ENCODE measurements at regions not wholly inside any gene's neighbourhood (a gene's known extent, or its start where the extent isn't known, plus 50 kb on each side); places are given as distances from the start of the nearest gene placed in this dataset.
"Not testable (repeated sequence)": the region's sequence is repeated elsewhere in the genome, so short reads cannot be mapped to it uniquely, and the experiment has no call there.

- no peak overlapping the region for H3K27ac Mint-ChIP-seq
- H3K27me3 Mint-ChIP-seq (ENCODE audit: low read depth) = no peaks in the 10 kb centered on the region
- CTCF ChIA-PET = no interaction called here
- H3K9me3 Mint-ChIP-seq = no peaks in the 10 kb centered on the region
- intact Hi-C loops (cut with micrococcal nuclease) = no loop called here
- H3K36me3 Mint-ChIP-seq (ENCODE audit: low read depth) = no peaks in the 10 kb centered on the region
- no peak for DNase-seq
- peaks cover 9% of the 10 kb centered on the region for H3K4me1 Mint-ChIP-seq (ENCODE audit: low read depth)
- H3K4me3 Mint-ChIP-seq = no peak overlapping the region
Measured at GRCh38 chr1:172936088-172936645, 114.6 kb downstream of the TNFSF18 start.

GRCh38 chr1:172938681-172939080, 112.1 kb downstream of the TNFSF18 start:
- CTCF ChIA-PET = no interaction called here
- H3K9me3 Mint-ChIP-seq = peaks cover 7% of the 10 kb centered on the region
- H3K4me3 Mint-ChIP-seq = no peak overlapping the region
- no peak overlapping the region for H3K27ac Mint-ChIP-seq
- intact Hi-C loops (cut with micrococcal nuclease) = no loop called here
- H3K36me3 Mint-ChIP-seq (ENCODE audit: low read depth) = no peaks in the 10 kb centered on the region
- peaks cover 6% of the 10 kb centered on the region for H3K4me1 Mint-ChIP-seq (ENCODE audit: low read depth)
- DNase-seq = no peak
- H3K27me3 Mint-ChIP-seq (ENCODE audit: low read depth) = no peaks in the 10 kb centered on the region

- peaks cover 7% of the 10 kb centered on the region for H3K9me3 Mint-ChIP-seq
- no peaks in the 10 kb centered on the region for H3K4me1 Mint-ChIP-seq (ENCODE audit: low read depth)
- H3K4me3 Mint-ChIP-seq = no peak overlapping the region
- H3K27ac Mint-ChIP-seq = no peak overlapping the region
- CTCF ChIA-PET = no interaction called here
- H3K36me3 Mint-ChIP-seq (ENCODE audit: low read depth) = no peaks in the 10 kb centered on the region
- intact Hi-C loops (cut with micrococcal nuclease) = no loop called here
- no peak for DNase-seq
- H3K27me3 Mint-ChIP-seq (ENCODE audit: low read depth) = no peaks in the 10 kb centered on the region
Measured at GRCh38 chr1:172939475-172939874, 111.3 kb downstream of the TNFSF18 start.

GRCh38 chr1:172940174-172940855, 110.4 kb downstream of the TNFSF18 start:
- Mint-ChIP-seq H3K4me1 (ENCODE audit: low read depth) (no peaks in the 10 kb centered on the region), H3K9me3 (peaks cover 7% of the 10 kb centered on the region), H3K27ac (no peak overlapping the region), H3K36me3 (ENCODE audit: low read depth) (no peaks in the 10 kb centered on the region), H3K4me3 (no peak overlapping the region), H3K27me3 (ENCODE audit: low read depth) (no peaks in the 10 kb centered on the region)
- no peak for DNase-seq
- intact Hi-C loops (cut with micrococcal nuclease) = no loop called here
- CTCF ChIA-PET = interaction anchor here (0.6 kb wide), 1 partner anchor 195 kb away, joined by 3 read pairs; no protein-coding TSS in a partner anchor

GRCh38 chr1:172941471-172941870, 109.3 kb downstream of the TNFSF18 start:
- H3K27me3 Mint-ChIP-seq (ENCODE audit: low read depth) = peaks cover 3% of the 10 kb centered on the region
- H3K4me1 Mint-ChIP-seq (ENCODE audit: low read depth) = no peaks in the 10 kb centered on the region
- intact Hi-C loops (cut with micrococcal nuclease) = no loop called here
- CTCF ChIA-PET = no interaction called here
- DNase-seq = no peak
- peaks cover 7% of the 10 kb centered on the region for H3K9me3 Mint-ChIP-seq
- H3K4me3 Mint-ChIP-seq = no peak overlapping the region
- no peak overlapping the region for H3K27ac Mint-ChIP-seq
- H3K36me3 Mint-ChIP-seq (ENCODE audit: low read depth) = no peaks in the 10 kb centered on the region

GRCh38 chr1:172941945-172942344, 108.8 kb downstream of the TNFSF18 start:
- H3K9me3 Mint-ChIP-seq = peaks cover 7% of the 10 kb centered on the region
- H3K27me3 Mint-ChIP-seq (ENCODE audit: low read depth) = peaks cover 3% of the 10 kb centered on the region
- CTCF ChIA-PET = no interaction called here
- DNase-seq = no peak
- intact Hi-C loops (cut with micrococcal nuclease) = no loop called here
- no peak overlapping the region for H3K4me3 Mint-ChIP-seq
- H3K27ac Mint-ChIP-seq = no peak overlapping the region
- no peaks in the 10 kb centered on the region for H3K36me3 Mint-ChIP-seq (ENCODE audit: low read depth)
- H3K4me1 Mint-ChIP-seq (ENCODE audit: low read depth) = peaks cover 3% of the 10 kb centered on the region

GRCh38 chr1:172943138-172943537, 107.6 kb downstream of the TNFSF18 start:
- H3K36me3 Mint-ChIP-seq (ENCODE audit: low read depth); H3K4me3 Mint-ChIP-seq; CTCF ChIA-PET; H3K27ac Mint-ChIP-seq; H3K9me3 Mint-ChIP-seq; intact Hi-C loops (cut with micrococcal nuclease); DNase-seq; H3K27me3 Mint-ChIP-seq (ENCODE audit: low read depth): not testable (repeated sequence)
- peaks cover 12% of the 10 kb centered on the region for H3K4me1 Mint-ChIP-seq (ENCODE audit: low read depth)

GRCh38 chr1:172944931-172945330, 105.8 kb downstream of the TNFSF18 start:
- H3K36me3 Mint-ChIP-seq (ENCODE audit: low read depth) = no peaks in the 10 kb centered on the region

GRCh38 chr1:172946814-172947507, 103.8 kb downstream of the TNFSF18 start:
- CTCF ChIA-PET = no interaction called here

More at GRCh38 chr1:172944931-172945330, 105.8 kb downstream of the TNFSF18 start:
- Mint-ChIP-seq H3K27ac (no peak overlapping the region), H3K4me3 (no peak overlapping the region), H3K9me3 (peaks cover 7% of the 10 kb centered on the region), H3K4me1 (ENCODE audit: low read depth) (peaks cover 12% of the 10 kb centered on the region), H3K27me3 (ENCODE audit: low read depth) (peaks cover 3% of the 10 kb centered on the region)
- CTCF ChIA-PET = no interaction called here
- DNase-seq = no peak
- intact Hi-C loops (cut with micrococcal nuclease) = no loop called here

GRCh38 chr1:172948457-172948856, 102.3 kb downstream of the TNFSF18 start:
- intact Hi-C loops (cut with micrococcal nuclease) = no loop called here
- CTCF ChIA-PET = no interaction called here

More at GRCh38 chr1:172946814-172947507, 103.8 kb downstream of the TNFSF18 start:
- Mint-ChIP-seq H3K9me3 (peaks cover 7% of the 10 kb centered on the region), H3K4me3 (no peak overlapping the region), H3K36me3 (ENCODE audit: low read depth) (no peaks in the 10 kb centered on the region), H3K27me3 (ENCODE audit: low read depth) (peaks cover 3% of the 10 kb centered on the region), H3K4me1 (ENCODE audit: low read depth) (peaks cover 17% of the 10 kb centered on the region), H3K27ac (no peak overlapping the region)
- intact Hi-C loops (cut with micrococcal nuclease) = no loop called here
- no peak for DNase-seq

GRCh38 chr1:172949096-172949495, 101.6 kb downstream of the TNFSF18 start:
- DNase-seq = no peak
- Mint-ChIP-seq H3K36me3 (ENCODE audit: low read depth) (no peaks in the 10 kb centered on the region), H3K27ac (no peak overlapping the region), H3K9me3 (no peaks in the 10 kb centered on the region), H3K27me3 (ENCODE audit: low read depth) (peaks cover 3% of the 10 kb centered on the region), H3K4me3 (no peak overlapping the region), H3K4me1 (ENCODE audit: low read depth) (peaks cover 18% of the 10 kb centered on the region)
- CTCF ChIA-PET = no interaction called here
- intact Hi-C loops (cut with micrococcal nuclease) = no loop called here

More at GRCh38 chr1:172948457-172948856, 102.3 kb downstream of the TNFSF18 start:
- Mint-ChIP-seq H3K36me3 (ENCODE audit: low read depth) (no peaks in the 10 kb centered on the region), H3K27me3 (ENCODE audit: low read depth) (peaks cover 3% of the 10 kb centered on the region), H3K4me3 (no peak overlapping the region), H3K27ac (no peak overlapping the region), H3K4me1 (ENCODE audit: low read depth) (peaks cover 18% of the 10 kb centered on the region), H3K9me3 (no peaks in the 10 kb centered on the region)
- peak; percentile 30 for DNase-seq

GRCh38 chr1:172950528-172950927, 100.2 kb downstream of the TNFSF18 start:
- Mint-ChIP-seq H3K9me3 (no peaks in the 10 kb centered on the region), H3K4me3 (no peak overlapping the region), H3K4me1 (ENCODE audit: low read depth) (peaks cover 18% of the 10 kb centered on the region), H3K27ac (no peak overlapping the region), H3K27me3 (ENCODE audit: low read depth) (peaks cover 3% of the 10 kb centered on the region), H3K36me3 (ENCODE audit: low read depth) (no peaks in the 10 kb centered on the region)
- intact Hi-C loops (cut with micrococcal nuclease) = no loop called here
- CTCF ChIA-PET = interaction anchor here (0.7 kb wide), 1 partner anchor 452 kb away, joined by 3 read pairs; no protein-coding TSS in a partner anchor
- no peak for DNase-seq
